GM12872 (cell line): ENCODE measurements at regions not wholly inside any gene's neighbourhood (a gene's known extent, or its start where the extent isn't known, plus 50 kb on each side); places are given as distances from the start of the nearest gene placed in this dataset.

Experiments used
- CTCF ChIP-seq: IDR thresholded peaks from 3 replicates; pipeline ENCODE4 v1.5.1; 2011; ENCODE audit warnings: low read depth, mild to moderate bottlenecking, low read length, moderate library complexity; ENCODE audit not compliant: insufficient read depth

- TF ChIP-seq CTCF = peak; percentile 38; the same call in 2 of the 3 replicates
Observed at GRCh38 chr5:57094753-57095683, 78.8 kb upstream of the GPBP1 start.

GRCh38 chr5:57097526-57097925 lies 76.3 kb upstream of the GPBP1 start:
- TF ChIP-seq CTCF = no peak

GRCh38 chr5:57102189-57102904 lies 71.5 kb upstream of the GPBP1 start:
- no peak for TF ChIP-seq CTCF

- no peak for TF ChIP-seq CTCF
Observed at GRCh38 chr5:57102905-57103255, 71.0 kb upstream of the GPBP1 start.

GRCh38 chr5:57103317-57103907 lies 70.4 kb upstream of the GPBP1 start:
- TF ChIP-seq CTCF = no peak

- 0 out of 3 replicates have a peak, but pooled peaks have one; percentile 2 for TF ChIP-seq CTCF
Observed at GRCh38 chr5:57106661-57107060, 67.2 kb upstream of the GPBP1 start.

DNA sequence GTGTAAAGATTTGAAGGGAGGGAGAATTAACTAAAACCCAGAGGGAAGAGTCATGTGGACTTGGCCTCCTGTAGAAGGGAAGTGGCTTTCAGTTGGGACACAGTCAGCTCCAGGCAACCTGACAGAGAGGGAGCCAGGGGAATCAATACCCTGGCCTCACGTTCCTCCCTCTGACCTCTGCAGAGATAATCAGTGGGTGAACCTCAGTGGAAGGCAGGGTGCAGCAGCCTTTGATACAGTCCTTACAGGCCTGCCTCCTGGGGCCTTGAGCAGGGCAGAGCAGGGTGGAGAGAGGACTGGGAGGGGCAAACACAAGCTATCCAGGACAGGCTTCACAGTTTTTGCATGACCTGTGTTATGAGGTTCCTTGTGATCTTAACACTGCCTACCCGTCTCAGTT lies 61.9 kb upstream of the GPBP1 start:
- no peak for TF ChIP-seq CTCF
